IPS-NIHi11 (cell line): ENCODE measurements at regions not wholly inside any gene's neighbourhood (a gene's known extent, or its start where the extent isn't known, plus 50 kb on each side); places are given as distances from the start of the nearest gene placed in this dataset.
"Not testable (repeated sequence)": the region's sequence is repeated elsewhere in the genome, so short reads cannot be mapped to it uniquely, and the experiment has no call there.

Source experiments
- DNase-seq: peaks from one replicate; pipeline ENCODE4 v3.0.0; 2012; ENCODE audit warnings: mixed read lengths, low spot score

- no peak for DNase-seq
Observed at GRCh38 chr11:80943226-80943625, 1502.4 kb upstream of the TENM4 start.

GRCh38 chr11:80937842-80938241, 1497.0 kb upstream of the TENM4 start:
- DNase-seq: no peak

GRCh38 chr11:80930038-80930437, 1489.2 kb upstream of the TENM4 start:
- no peak for DNase-seq

DNA sequence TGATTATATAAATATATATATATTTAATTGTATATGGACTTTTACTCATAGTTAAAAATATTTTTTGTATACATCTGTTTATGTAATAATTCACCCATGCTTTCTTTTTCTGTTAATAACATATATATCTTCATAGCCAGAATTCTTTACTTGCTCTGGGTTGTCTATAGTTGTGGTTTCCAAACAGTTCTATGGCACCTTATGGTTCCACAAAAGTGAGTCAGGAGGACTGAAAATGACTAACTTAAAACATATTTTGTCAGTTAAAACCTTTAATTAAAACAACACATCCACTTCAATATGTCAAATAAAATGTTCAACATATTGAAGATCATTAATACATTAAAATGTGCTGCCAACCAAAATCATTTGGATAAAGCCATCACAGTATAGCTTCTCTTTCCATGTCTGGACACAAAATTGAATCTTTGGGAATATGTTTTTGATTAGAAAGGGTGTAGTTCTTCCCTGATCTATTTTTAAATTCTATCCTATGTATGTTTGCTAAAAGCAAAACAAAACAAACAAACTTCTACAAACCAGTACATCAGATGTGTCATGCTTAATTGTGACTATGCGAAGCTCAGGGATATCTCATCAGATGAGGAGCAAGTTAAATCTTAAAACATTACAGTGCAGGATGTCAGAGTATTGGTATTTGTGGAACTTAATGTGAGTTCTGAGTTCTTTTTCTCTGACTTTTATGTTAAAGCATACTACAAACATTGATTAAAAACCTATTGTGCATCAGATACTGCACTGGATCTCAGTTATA, 1488.4 kb upstream of the TENM4 start:
- no peak for DNase-seq

DNA sequence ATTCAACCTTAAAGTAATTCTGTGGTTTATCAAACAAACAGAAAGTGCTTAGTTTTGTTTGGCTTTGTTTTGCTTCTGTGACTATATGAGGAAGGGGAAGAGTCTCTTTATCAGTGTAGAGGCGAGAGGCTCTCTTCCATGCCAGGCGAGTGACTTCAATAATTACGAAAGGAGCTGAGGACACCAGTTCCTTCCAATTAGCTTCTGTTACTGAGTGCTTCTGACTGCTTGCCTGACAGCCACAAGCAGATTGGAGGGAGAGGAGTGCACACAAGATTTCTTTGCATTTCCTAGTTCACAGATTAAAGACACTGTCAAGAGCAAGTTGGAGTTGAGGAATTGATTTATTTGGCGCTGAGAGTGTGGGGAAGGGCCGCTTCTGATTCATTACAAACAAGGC, 1484.5 kb upstream of the TENM4 start:
- DNase-seq: no peak

- DNase-seq: not testable (repeated sequence)
Observed at GRCh38 chr11:80921310-80921709, 1480.5 kb upstream of the TENM4 start.

DNA sequence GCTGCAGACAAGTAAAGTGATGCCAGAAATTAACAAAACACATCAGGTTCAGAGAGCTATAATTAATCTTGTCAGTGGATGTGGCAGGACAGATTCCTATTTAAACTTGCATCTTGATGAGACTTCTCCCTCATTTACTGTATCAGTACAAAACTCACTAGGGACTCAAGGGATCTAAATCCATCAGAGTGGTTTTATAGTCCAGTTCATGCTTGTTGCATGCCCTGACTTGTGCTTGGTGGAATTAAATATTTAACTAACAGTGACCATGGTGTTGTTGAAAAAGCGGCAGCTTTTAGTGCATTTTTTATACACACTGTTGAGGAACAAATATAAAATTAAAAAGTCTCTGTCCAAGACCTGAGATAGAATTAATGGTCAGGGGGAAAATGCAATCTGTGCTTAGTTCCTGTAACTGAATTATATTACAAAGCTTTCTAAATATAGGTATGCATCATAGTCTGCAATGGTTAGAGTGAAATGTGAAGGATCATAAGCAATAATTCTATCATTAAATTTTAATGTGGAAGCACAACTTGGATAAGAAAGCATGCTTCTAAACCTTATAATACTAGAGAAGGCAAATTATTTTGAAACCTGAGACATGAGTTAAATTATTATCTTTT, 1475.5 kb upstream of the TENM4 start:
- DNase-seq: no peak

GRCh38 chr11:80914311-80914710, 1473.5 kb upstream of the TENM4 start:
- no peak for DNase-seq

DNA sequence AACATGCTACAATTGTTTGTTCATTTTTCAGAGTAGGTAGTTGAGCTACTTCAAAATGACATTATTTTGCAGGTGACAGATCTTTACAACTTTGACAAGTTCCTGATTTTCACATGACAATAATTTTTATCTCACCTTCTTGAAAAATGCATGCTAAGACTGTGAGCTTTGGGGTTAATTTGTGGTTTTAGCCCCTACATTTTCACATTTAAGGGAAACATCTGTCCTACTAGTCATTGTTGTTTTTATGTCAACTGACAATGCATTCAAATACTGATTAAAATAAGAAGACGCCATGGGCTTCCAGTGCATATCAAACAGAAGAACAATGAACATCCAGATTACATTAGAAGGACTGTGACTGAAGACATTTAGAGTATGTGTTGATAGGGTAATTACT, 1470.8 kb upstream of the TENM4 start:
- DNase-seq: no peak

GRCh38 chr11:80900265-80900664, 1459.4 kb upstream of the TENM4 start:
- DNase-seq: no peak

DNA sequence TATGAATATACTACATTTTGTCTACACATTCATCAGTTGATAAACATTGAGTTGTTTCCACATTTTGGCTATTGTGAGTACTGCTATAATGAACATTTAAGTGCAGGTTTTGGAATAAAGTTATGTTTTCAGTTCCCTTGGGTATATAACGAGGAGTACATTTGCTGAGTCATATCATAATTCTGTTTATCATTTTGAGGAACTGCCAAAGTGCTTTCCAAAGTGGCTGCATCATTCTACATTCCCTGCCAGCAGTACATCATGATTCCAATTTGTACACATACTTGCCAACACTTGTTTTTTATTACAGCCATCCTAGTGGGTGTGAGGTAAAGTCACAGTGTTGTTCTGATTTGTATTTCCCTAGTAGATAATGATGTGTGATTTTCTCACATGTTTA, 1458.6 kb upstream of the TENM4 start:
- DNase-seq: no peak

DNA sequence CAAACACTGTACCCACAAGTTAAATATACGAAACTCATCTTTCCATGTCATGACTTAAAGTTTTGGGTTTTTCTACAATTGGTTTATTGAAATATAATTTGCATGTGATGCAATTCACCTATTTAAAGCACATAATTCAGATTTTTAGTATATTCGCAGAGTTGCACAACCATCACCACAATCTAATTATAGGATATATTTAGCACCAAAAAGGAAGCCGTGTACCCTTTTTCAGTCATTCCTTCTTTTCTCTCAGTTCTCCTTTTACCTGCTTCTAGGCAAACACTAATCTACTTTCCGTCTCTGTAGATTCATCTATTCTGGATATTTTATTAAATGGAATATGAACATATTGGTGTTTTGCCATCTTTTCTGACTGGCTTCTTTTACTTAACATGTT, 1458.1 kb upstream of the TENM4 start:
- no peak for DNase-seq

DNA sequence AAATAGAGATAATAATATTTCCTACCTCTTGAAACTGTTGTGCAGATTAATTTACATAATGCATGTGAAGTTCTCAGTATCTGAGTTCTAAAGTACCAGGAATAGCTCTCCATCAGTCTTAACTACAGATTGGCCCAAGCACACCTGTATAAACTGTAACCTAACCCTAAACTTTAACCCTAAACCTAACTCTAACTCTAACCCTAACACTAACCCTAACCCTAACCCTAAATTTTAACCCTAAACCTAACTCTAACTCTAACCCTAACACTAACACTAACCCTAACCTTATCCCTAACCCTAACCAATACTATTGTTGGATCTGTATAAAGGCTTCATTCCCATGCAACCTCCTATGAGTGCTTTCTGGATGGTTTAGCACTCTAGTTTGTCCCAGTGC, 1445.9 kb upstream of the TENM4 start:
- no peak for DNase-seq

GRCh38 chr11:80873310-80873999, 1432.6 kb upstream of the TENM4 start:
- DNase-seq: no peak

GRCh38 chr11:80872116-80872728, 1431.4 kb upstream of the TENM4 start:
- DNase-seq: no peak

GRCh38 chr11:80868831-80869230, 1428.0 kb upstream of the TENM4 start:
- DNase-seq: no peak

DNA sequence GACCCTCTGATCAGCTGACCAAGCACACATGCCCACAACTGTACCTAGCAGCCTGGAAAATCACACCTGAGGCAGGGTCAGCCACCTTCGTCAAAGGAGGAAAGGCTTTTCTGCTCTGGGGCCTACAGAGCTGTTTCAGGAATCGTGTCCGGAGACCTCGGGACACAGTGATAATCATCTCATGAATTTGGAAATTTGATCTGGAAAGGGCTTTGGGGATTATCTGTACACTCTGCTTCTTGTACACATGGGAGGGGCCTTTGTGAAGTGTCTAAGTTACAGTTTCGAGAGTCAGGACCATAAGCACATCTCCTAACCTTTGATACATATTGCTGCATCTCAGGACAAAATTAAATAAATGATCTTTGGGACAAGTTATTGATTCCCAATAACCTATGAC, 1421.2 kb upstream of the TENM4 start:
- no peak for DNase-seq

- DNase-seq: no peak
Observed at GRCh38 chr11:80861193-80861592, 1420.4 kb upstream of the TENM4 start.

GRCh38 chr11:80860632-80861031, 1419.8 kb upstream of the TENM4 start:
- DNase-seq: no peak

GRCh38 chr11:80856066-80856465, 1415.2 kb upstream of the TENM4 start:
- DNase-seq: no peak

DNA sequence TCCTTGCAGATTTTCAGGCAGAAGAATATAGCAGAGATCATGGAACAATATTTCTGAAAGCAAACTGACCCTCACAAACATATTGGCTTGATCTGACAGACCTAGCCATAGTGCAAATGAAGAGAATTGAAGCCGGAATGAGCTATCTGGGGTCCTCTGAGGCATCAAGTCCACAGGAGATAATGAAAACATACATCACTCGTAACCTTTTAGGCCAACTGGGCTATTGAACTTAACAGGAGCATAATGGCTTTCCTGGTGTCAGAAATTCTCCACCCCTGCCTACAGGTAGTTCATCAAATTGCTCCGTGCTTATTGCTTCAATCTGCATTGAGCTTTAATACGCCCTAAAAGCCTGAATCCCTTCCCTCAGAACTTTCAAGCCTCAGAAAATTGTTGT, 1414.6 kb upstream of the TENM4 start:
- no peak for DNase-seq

DNA sequence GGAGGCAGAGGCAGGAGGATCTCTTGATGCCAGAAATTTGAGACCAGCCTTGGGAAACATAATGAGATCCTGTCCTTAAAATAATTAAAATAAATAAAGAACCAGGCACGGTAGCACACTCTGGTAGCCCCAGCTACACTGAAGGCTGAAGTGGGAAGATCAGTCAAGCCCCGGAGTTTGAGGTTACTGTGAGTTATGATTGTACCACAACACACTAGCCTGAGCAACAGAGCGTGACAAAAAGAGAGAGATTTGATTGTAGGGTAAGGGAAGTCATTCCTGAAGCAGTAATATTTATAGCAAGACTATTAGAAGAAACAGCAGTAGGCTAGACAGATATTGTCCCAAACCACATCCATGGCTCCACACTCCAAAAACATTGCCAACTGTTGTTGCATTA, 1408.4 kb upstream of the TENM4 start:
- no peak for DNase-seq

DNA sequence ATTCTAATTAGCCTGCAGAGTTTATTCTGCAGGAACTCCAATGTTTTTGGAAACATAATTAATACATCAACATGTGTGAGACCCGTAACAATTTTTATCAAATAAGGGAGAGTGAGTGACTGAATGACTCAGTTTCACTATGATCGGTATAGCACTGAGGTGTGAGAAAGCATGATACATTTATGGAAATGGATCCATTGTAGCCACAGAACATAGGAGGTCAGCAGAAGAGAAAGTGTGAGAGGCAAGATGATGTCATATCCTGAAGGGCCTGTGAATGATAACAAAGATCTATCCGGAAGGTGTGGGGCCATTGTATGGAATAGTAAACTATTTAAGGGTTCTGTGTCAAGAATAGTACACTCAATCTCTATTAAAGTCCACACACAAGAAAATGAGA, 1406.1 kb upstream of the TENM4 start:
- DNase-seq: no peak
